ENCODE measurements at regions not wholly inside any gene's neighbourhood (a gene's known extent, or its start where the extent isn't known, plus 50 kb on each side); places are given as distances from the start of the nearest gene placed in this dataset.

DNA sequence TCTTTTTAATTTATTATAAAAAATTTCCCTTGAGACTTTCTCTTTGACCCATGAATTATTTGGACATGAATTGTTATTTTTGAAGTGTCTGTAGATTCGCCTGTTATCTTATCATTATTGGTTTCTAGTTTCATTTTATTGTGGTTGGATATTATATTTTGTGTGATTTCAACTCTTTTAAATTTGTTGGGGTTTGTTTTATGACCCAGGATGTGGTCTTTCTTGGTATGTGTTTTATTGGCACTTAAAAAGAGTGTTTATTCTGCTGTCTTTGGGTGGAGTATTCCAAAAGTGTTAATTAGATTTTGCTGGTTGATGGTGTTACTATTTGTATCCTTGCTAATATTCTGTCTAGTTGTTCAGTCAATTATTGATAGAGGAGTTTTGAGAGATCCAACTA is 50.5 kb upstream of the GPR141 start:
- H3K27ac ChIP-seq, result no peak overlapping the region
- no peak for DNase-seq
- intact Hi-C loops (cut with DNase I), result no loop called here
- WGBS, 2 donors, result 29 to 32% methylated on average over 1 of the region's 1 CpG
- no peak overlapping the region for H3K4me3 ChIP-seq
- ATAC-seq, result no peak
- H3K9me3 ChIP-seq, result no peaks in the 10 kb centered on the region
- no peaks in the 10 kb centered on the region for H3K27me3 ChIP-seq
- FAIRE-seq, result no peak
- no peaks in the 10 kb centered on the region for H3K4me1 ChIP-seq
- no peaks in the 10 kb centered on the region for H3K36me3 ChIP-seq
- TF ChIP-seq, protein P1, sequence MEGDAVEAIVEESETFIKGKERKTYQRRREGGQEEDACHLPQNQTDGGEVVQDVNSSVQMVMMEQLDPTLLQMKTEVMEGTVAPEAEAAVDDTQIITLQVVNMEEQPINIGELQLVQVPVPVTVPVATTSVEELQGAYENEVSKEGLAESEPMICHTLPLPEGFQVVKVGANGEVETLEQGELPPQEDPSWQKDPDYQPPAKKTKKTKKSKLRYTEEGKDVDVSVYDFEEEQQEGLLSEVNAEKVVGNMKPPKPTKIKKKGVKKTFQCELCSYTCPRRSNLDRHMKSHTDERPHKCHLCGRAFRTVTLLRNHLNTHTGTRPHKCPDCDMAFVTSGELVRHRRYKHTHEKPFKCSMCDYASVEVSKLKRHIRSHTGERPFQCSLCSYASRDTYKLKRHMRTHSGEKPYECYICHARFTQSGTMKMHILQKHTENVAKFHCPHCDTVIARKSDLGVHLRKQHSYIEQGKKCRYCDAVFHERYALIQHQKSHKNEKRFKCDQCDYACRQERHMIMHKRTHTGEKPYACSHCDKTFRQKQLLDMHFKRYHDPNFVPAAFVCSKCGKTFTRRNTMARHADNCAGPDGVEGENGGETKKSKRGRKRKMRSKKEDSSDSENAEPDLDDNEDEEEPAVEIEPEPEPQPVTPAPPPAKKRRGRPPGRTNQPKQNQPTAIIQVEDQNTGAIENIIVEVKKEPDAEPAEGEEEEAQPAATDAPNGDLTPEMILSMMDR (IDR thresholded peaks at IDR 0.05), result no peak

Measured in pancreas (tissue), 10 donors.